ENCODE measurements at regions not wholly inside any gene's neighbourhood (a gene's known extent, or its start where the extent isn't known, plus 50 kb on each side); places are given as distances from the start of the nearest gene placed in this dataset.

- H3K4me1 ChIP-seq (ENCODE audit: insufficient read depth, low read length): no peaks in the 10 kb centered on the region
- no peaks in the 10 kb centered on the region for H3K36me3 ChIP-seq (ENCODE audit: insufficient read depth, low read length)
- H3K27ac ChIP-seq (ENCODE audit: low read depth, low read length): no peak overlapping the region
- DNase-seq (ENCODE audit: insufficient read length, low spot score, missing footprints): no peak
- no peak overlapping the region for H3K4me3 ChIP-seq (ENCODE audit: insufficient read depth, low read length)
- H3K4me2 ChIP-seq (ENCODE audit: insufficient read depth, low read length): no peak overlapping the region
- H4K20me1 ChIP-seq (ENCODE audit: insufficient read depth, low read length): no peaks in the 10 kb centered on the region
- H3K9me3 ChIP-seq (ENCODE audit: low read depth, low read length): no peaks in the 10 kb centered on the region
- no peak for TF ChIP-seq CTCF (IDR thresholded peaks at IDR 0.05; ENCODE audit: extremely low read depth, low read depth, low read length)
- no peaks in the 10 kb centered on the region for H3K79me2 ChIP-seq (ENCODE audit: insufficient read depth, low read length)
- no peak overlapping the region for H2AFZ ChIP-seq (ENCODE audit: low read length)
- H3K27me3 ChIP-seq (ENCODE audit: insufficient read depth, low read length): no peaks in the 10 kb centered on the region
Observed at GRCh38 chr2:104572834-104573233, 281.1 kb upstream of the POU3F3 start.

GRCh38 chr2:104574367-104574766, 279.5 kb upstream of the POU3F3 start:
- H3K4me2 ChIP-seq (ENCODE audit: insufficient read depth, low read length): no peak overlapping the region
- H3K9me3 ChIP-seq (ENCODE audit: low read depth, low read length): no peaks in the 10 kb centered on the region
- no peak overlapping the region for H2AFZ ChIP-seq (ENCODE audit: low read length)
- no peak overlapping the region for H3K4me3 ChIP-seq (ENCODE audit: insufficient read depth, low read length)
- H3K4me1 ChIP-seq (ENCODE audit: insufficient read depth, low read length): no peaks in the 10 kb centered on the region
- no peak for TF ChIP-seq CTCF (IDR thresholded peaks at IDR 0.05; ENCODE audit: extremely low read depth, low read depth, low read length)
- no peaks in the 10 kb centered on the region for H3K79me2 ChIP-seq (ENCODE audit: insufficient read depth, low read length)
- no peak for DNase-seq (ENCODE audit: insufficient read length, low spot score, missing footprints)
- no peak overlapping the region for H3K27ac ChIP-seq (ENCODE audit: low read depth, low read length)
- no peaks in the 10 kb centered on the region for H3K36me3 ChIP-seq (ENCODE audit: insufficient read depth, low read length)
- no peaks in the 10 kb centered on the region for H3K27me3 ChIP-seq (ENCODE audit: insufficient read depth, low read length)
- no peaks in the 10 kb centered on the region for H4K20me1 ChIP-seq (ENCODE audit: insufficient read depth, low read length)

- H3K27me3 ChIP-seq (ENCODE audit: insufficient read depth, low read length): no peaks in the 10 kb centered on the region
- no peaks in the 10 kb centered on the region for H3K4me1 ChIP-seq (ENCODE audit: insufficient read depth, low read length)
- no peaks in the 10 kb centered on the region for H3K9me3 ChIP-seq (ENCODE audit: low read depth, low read length)
- no peak overlapping the region for H3K4me2 ChIP-seq (ENCODE audit: insufficient read depth, low read length)
- H2AFZ ChIP-seq (ENCODE audit: low read length): no peak overlapping the region
- H4K20me1 ChIP-seq (ENCODE audit: insufficient read depth, low read length): no peaks in the 10 kb centered on the region
- H3K79me2 ChIP-seq (ENCODE audit: insufficient read depth, low read length): no peaks in the 10 kb centered on the region
- no peak overlapping the region for H3K4me3 ChIP-seq (ENCODE audit: insufficient read depth, low read length)
- H3K27ac ChIP-seq (ENCODE audit: low read depth, low read length): no peak overlapping the region
- H3K36me3 ChIP-seq (ENCODE audit: insufficient read depth, low read length): no peaks in the 10 kb centered on the region
- no peak for DNase-seq (ENCODE audit: insufficient read length, low spot score, missing footprints)
- TF ChIP-seq CTCF (IDR thresholded peaks at IDR 0.05; ENCODE audit: extremely low read depth, low read depth, low read length): no peak
Observed at GRCh38 chr2:104577143-104577542, 276.8 kb upstream of the POU3F3 start.

- no peak for DNase-seq (ENCODE audit: insufficient read length, low spot score, missing footprints)
- Histone ChIP-seq H3K27ac (ENCODE audit: low read depth, low read length) (no peak overlapping the region), H4K20me1 (ENCODE audit: insufficient read depth, low read length) (no peaks in the 10 kb centered on the region), H3K4me1 (ENCODE audit: insufficient read depth, low read length) (no peaks in the 10 kb centered on the region), H3K4me3 (ENCODE audit: insufficient read depth, low read length) (no peak overlapping the region), H3K36me3 (ENCODE audit: insufficient read depth, low read length) (no peaks in the 10 kb centered on the region), H3K4me2 (ENCODE audit: insufficient read depth, low read length) (no peak overlapping the region), H3K27me3 (ENCODE audit: insufficient read depth, low read length) (no peaks in the 10 kb centered on the region), H2AFZ (ENCODE audit: low read length) (no peak overlapping the region), H3K79me2 (ENCODE audit: insufficient read depth, low read length) (no peaks in the 10 kb centered on the region), H3K9me3 (ENCODE audit: low read depth, low read length) (no peaks in the 10 kb centered on the region)
- TF ChIP-seq CTCF (IDR thresholded peaks at IDR 0.05; ENCODE audit: extremely low read depth, low read depth, low read length): no peak
Observed at GRCh38 chr2:104582471-104582870, 271.4 kb upstream of the POU3F3 start.
